HK-2 (cell line): ENCODE measurements at regions not wholly inside any gene's neighbourhood (a gene's known extent, or its start where the extent isn't known, plus 50 kb on each side); places are given as distances from the start of the nearest gene placed in this dataset.
A peak's percentile ranks its signal among the peaks of the same experiment; 100 is the strongest.
"Not testable (repeated sequence)": the region's sequence is repeated elsewhere in the genome, so short reads cannot be mapped to it uniquely, and the experiment has no call there.

Experiments used
- DNase-seq: peaks from one replicate; pipeline ENCODE4 v3.0.0-alpha.2; 2018; ENCODE audit not compliant: unreplicated experiment

GRCh38 chr7:10767771-10768170, 205.9 kb upstream of the PHF14 start:
- DNase-seq: no peak

- DNase-seq: no peak
Measured at GRCh38 chr7:10770176-10770575, 203.5 kb upstream of the PHF14 start.

- no peak for DNase-seq
Measured at GRCh38 chr7:10773430-10773829, 200.2 kb upstream of the PHF14 start.

- no peak for DNase-seq
Measured at GRCh38 chr7:10779465-10780399, 193.9 kb upstream of the PHF14 start.

GRCh38 chr7:10780400-10780747, 193.3 kb upstream of the PHF14 start:
- no peak for DNase-seq

GRCh38 chr7:10786976-10787375, 186.7 kb upstream of the PHF14 start:
- not testable (repeated sequence) for DNase-seq

- DNase-seq: no peak
Measured at GRCh38 chr7:10789170-10789569, 184.5 kb upstream of the PHF14 start.

- DNase-seq: no peak
Measured at GRCh38 chr7:10790910-10791309, 182.8 kb upstream of the PHF14 start.

GRCh38 chr7:10793995-10794775, 179.5 kb upstream of the PHF14 start:
- no peak for DNase-seq

- no peak for DNase-seq
Measured at GRCh38 chr7:10797157-10797556, 176.5 kb upstream of the PHF14 start.

GRCh38 chr7:10798044-10798443, 175.6 kb upstream of the PHF14 start:
- no peak for DNase-seq

- no peak for DNase-seq
Measured at GRCh38 chr7:10799475-10799874, 174.2 kb upstream of the PHF14 start.

GRCh38 chr7:10802011-10802410, 171.7 kb upstream of the PHF14 start:
- no peak for DNase-seq

GRCh38 chr7:10802526-10802925, 171.1 kb upstream of the PHF14 start:
- peak; percentile 17 for DNase-seq

- no peak for DNase-seq
Measured at GRCh38 chr7:10803720-10804119, 170.0 kb upstream of the PHF14 start.

- no peak for DNase-seq
Measured at GRCh38 chr7:10804770-10805169, 168.9 kb upstream of the PHF14 start.

- no peak for DNase-seq
Measured at GRCh38 chr7:10815546-10815945, 158.1 kb upstream of the PHF14 start.

- DNase-seq: no peak
Measured at GRCh38 chr7:10821156-10821555, 152.5 kb upstream of the PHF14 start.

- DNase-seq: no peak
Measured at GRCh38 chr7:10824154-10824553, 149.5 kb upstream of the PHF14 start.

GRCh38 chr7:10838228-10838627, 135.4 kb upstream of the PHF14 start:
- DNase-seq: no peak

- no peak for DNase-seq
Measured at GRCh38 chr7:10845225-10845624, 128.4 kb upstream of the PHF14 start.

- no peak for DNase-seq
Measured at GRCh38 chr7:10855583-10855982, 118.1 kb upstream of the PHF14 start.

GRCh38 chr7:10860516-10860915, 113.2 kb upstream of the PHF14 start:
- DNase-seq: peak; percentile 7
